Activated CD4-positive, alpha-beta T cell treated with anti-CD3 and anti-CD28 coated beads, Interleukin-10, Interleukin-2, amounts not matched to agents 100 ng/mL and 50 ng/mL, durations not matched to agents 16 hours and 8 hours (primary cell): ENCODE measurements at regions not wholly inside any gene's neighbourhood (a gene's known extent, or its start where the extent isn't known, plus 50 kb on each side); places are given as distances from the start of the nearest gene placed in this dataset.
A peak's percentile ranks its signal among the peaks of the same experiment; 100 is the strongest.

ENCODE experiments used
- DNase-seq: peaks from one replicate; pipeline ENCODE4 v3.0.0-alpha.2; 2020

- no peak for DNase-seq
These were observed 146.4 kb downstream of the IRS1 start for GRCh38 chr2:226652983-226653765.

- peak; percentile 48 for DNase-seq
These were observed 147.3 kb downstream of the IRS1 start for GRCh38 chr2:226652369-226652768.

GRCh38 chr2:226649871-226650660, 149.6 kb downstream of the IRS1 start:
- DNase-seq: peak; percentile 79

- DNase-seq: no peak
These were observed 150.4 kb downstream of the IRS1 start for GRCh38 chr2:226649201-226649600.

GRCh38 chr2:226647621-226648518, 151.8 kb downstream of the IRS1 start:
- no peak for DNase-seq

GRCh38 chr2:226644399-226644865, 155.2 kb downstream of the IRS1 start:
- DNase-seq: no peak

GRCh38 chr2:226643946-226644282, 155.7 kb downstream of the IRS1 start:
- DNase-seq: no peak

- DNase-seq: no peak
These were observed 156.3 kb downstream of the IRS1 start for GRCh38 chr2:226643030-226643945.

GRCh38 chr2:226641008-226641407, 158.6 kb downstream of the IRS1 start:
- DNase-seq: no peak

- DNase-seq: no peak
These were observed 159.1 kb downstream of the IRS1 start for GRCh38 chr2:226640501-226640900.

GRCh38 chr2:226639550-226639949, 160.1 kb downstream of the IRS1 start:
- no peak for DNase-seq

- no peak for DNase-seq
These were observed 161.0 kb downstream of the IRS1 start for GRCh38 chr2:226638576-226638975.

- no peak for DNase-seq
These were observed 162.2 kb downstream of the IRS1 start for GRCh38 chr2:226637383-226637782.

- DNase-seq: no peak
These were observed 163.0 kb downstream of the IRS1 start for GRCh38 chr2:226636586-226636985.

GRCh38 chr2:226634943-226635604, 164.5 kb downstream of the IRS1 start:
- no peak for DNase-seq

- no peak for DNase-seq
These were observed 167.9 kb downstream of the IRS1 start for GRCh38 chr2:226631671-226632070.

GRCh38 chr2:226631187-226631586, 168.4 kb downstream of the IRS1 start:
- no peak for DNase-seq

- DNase-seq: no peak
These were observed 173.7 kb downstream of the IRS1 start for GRCh38 chr2:226625946-226626345.

GRCh38 chr2:226623587-226624368, 175.8 kb downstream of the IRS1 start:
- DNase-seq: no peak

- no peak for DNase-seq
These were observed 177.1 kb downstream of the IRS1 start for GRCh38 chr2:226622484-226622883.

GRCh38 chr2:226620176-226620575, 179.4 kb downstream of the IRS1 start:
- no peak for DNase-seq
